ENCODE measurements at regions not wholly inside any gene's neighbourhood (a gene's known extent, or its start where the extent isn't known, plus 50 kb on each side); places are given as distances from the start of the nearest gene placed in this dataset.
"Not testable (repeated sequence)": the region's sequence is repeated elsewhere in the genome, so short reads cannot be mapped to it uniquely, and the experiment has no call there.

DNA sequence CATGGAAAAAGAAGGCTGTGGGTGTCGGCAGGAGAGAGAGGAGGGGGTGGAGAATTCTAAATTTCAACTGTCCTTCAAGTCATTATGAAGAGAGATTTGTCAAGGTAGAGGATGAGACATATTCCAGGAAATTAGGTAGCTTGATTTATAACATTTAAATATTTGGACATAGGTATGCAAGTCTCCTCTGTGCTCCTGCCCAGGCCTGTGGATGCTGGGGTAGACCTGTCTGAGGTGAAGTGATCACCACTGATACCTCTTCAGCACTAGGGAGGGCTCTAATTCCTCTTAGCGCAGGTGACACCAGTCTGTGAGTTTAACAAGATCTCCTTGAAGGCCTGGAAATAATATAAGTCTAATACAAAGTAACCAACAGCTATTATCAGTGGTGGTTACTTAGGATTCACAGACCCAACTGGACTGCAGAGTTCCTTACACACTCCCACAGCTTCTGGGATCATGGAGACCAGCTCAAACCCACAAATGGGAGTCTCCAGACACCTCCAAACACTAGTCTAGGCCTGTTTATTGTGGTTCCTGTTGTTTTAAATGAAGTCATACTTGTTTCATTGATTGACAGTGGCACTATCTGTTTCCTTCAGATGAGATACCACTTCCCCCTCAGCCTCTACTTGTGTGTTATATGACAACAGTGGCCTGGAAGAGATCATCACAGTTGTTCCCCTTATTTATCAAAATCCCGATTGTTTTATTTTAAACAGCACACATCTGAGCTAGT lies 104.1 kb upstream of the ITPRID2 start:
- peak overlapping the region; percentile 98 for H3K27ac ChIP-seq
- DNase-seq (ENCODE audit: low read depth, low spot score) = peak; percentile 76

DNA sequence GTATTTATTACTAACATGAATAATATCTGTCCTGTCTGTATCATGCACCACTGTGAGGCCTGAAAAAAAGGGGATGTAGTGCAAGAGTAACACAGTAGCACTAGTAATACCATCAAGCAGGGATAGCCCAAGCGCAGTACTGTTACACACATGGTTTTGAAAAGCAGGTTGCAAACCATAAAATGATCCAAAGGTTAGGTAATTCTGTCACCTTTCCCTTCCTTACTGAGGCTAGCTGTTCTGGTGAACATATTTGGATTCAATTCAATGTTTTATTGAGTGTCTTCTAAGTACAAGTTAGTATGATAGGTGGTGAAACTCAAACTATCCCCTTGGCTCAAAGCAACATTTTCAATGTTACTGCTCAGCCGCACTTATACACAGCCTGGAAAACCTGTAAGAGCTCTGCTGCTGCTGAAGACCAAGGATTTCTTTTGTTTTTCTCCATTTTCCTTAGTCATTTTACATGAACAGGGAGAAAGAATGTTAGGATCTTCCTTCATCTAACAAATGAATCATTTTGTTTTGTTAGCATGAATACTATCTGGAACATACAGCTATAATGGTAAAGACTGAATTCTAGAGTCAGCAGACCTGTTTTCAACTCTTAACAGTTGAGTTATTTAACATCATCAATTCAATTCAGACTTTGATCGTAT lies 102.5 kb upstream of the ITPRID2 start:
- peak overlapping the region; percentile 98 for H3K27ac ChIP-seq

DNA sequence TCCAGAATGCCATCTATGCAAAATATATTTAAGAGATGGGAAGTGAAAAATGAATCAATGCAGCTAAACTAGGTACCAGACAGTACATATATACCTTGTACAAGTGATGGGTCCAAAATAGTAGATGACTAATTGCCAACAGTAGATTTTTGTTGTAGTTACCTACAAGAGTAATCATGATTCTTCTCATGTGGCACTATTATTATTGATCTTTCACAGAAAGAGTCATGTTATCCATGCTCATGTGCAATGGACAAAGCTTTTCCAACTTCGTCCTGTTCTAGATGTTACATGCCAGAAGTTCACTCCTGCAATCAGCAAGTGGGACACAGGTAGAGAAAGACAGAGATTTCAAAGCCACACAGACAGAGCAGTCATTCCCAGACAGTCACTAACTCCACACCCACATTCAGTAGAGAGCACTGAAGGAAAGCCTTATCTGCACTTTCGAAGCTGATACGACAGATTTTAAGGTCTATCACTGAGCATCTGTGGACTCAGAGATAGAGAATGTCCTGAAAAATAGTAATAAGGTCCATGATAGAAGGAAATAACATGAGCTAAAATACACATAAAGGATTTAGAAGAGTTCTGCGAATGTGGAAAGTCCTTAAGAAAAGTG lies 101.6 kb upstream of the ITPRID2 start:
- peak overlapping the region; percentile 98 for H3K27ac ChIP-seq
- no peak for DNase-seq (ENCODE audit: low read depth, low spot score)

More for the DNA sequence above, 102.5 kb upstream of the ITPRID2 start:
- DNase-seq (ENCODE audit: low read depth, low spot score) = no peak

DNA sequence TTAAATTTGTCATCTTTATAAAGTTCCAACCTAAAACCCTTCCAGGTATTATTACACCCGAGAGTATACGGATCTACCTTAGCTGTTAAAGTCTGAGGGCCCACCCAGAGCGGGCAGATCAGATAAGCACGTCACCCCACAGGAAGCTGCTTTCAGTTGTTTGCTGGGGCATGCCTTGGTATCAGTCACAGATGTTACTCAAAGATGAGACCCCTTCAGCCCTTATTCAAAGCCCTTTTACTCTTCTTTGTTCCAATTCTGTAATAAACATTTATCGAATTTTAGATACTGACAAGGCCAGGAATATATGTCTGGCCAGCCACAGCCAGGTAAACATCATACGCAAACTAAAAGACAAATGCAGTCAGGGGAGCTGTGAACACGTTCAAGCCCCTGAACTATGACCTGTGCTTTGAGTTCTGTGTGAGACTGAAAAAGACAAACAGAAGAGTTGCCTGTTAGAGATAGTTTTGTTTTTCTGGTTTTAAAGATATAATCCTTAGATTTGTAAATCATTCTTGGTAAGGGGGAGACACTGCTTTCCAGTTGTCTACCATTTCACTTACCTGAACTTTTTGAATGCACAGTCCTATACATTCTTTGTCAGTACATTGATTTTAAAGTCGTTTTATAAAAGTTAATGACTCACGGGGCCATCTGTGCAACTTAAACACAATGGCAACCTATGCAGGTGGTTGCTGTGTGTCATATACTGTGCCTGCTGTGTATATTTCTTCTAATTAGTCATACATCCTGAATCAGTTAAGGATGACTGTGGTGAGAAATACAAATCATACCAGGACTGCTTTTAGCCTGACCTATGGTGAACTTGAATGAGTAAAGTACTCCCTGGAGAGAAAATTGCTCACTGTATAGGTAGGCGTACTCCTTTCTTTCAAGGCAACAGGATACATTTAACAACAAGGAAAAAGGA lies 100.5 kb upstream of the ITPRID2 start:
- peak; percentile 99 for DNase-seq (ENCODE audit: low read depth, low spot score)

DNA sequence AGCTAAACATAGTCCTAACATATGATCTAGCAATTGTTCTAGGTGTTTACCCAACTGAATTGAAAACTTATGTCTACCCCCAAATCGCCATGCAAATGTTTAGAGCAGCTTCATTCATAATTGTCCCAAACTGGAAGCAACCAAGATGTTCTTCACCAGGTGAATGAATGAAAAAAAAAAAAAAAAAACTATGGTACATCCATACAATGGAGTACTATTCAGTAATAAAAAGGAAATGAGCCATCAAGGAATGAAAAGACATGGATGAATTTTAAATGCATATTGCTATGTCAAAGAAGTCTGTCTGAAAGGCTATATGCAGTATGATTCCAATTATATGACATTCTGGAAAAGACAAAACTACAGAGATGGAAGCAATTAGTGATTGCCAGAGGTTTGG lies 98.6 kb upstream of the ITPRID2 start:
- DNase-seq (ENCODE audit: low read depth, low spot score) = no peak
- no peak overlapping the region for H3K27ac ChIP-seq

More for the DNA sequence above, 100.5 kb upstream of the ITPRID2 start:
- H3K27ac ChIP-seq = peak overlapping the region; percentile 98

DNA sequence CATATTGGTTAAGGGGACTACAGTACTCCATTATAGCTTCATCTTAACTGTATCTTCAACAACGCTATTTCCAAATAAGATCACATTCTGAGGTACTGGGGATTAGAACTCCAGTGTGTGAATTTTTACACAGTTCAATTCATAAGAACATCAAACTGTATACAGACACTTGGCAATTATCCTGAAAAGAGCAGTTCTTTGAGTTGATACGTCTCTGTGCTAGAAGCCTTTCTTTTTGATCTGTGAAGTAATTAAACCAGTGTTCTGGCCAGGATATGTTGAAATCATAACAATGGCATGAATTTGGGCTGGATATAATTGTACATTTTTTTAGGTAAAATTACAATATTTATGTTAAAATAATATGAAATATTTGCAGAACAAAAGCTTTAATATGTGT lies 93.5 kb upstream of the ITPRID2 start:
- H3K27ac ChIP-seq = no peak overlapping the region
- no peak for DNase-seq (ENCODE audit: low read depth, low spot score)

DNA sequence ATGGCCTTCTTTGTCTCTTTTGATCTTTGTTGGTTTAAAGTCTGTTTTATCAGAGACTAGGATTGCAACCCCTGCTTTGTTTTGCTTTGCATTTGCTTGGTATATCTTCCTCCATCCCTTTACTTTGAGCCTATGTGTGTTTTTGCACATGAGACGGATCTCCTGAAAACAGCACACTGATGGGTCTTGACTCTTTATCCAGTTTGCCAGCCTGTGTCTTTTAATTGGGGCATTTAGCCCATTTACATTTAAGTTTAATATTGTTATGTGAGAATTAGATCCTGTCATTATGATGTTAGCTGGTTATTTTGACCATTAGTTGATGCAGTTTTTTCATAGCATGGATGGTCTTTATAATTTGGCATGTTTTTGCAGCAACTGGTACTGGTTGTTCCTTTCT lies 89.2 kb upstream of the ITPRID2 start:
- not testable (repeated sequence) for DNase-seq (ENCODE audit: low read depth, low spot score); H3K27ac ChIP-seq

DNA sequence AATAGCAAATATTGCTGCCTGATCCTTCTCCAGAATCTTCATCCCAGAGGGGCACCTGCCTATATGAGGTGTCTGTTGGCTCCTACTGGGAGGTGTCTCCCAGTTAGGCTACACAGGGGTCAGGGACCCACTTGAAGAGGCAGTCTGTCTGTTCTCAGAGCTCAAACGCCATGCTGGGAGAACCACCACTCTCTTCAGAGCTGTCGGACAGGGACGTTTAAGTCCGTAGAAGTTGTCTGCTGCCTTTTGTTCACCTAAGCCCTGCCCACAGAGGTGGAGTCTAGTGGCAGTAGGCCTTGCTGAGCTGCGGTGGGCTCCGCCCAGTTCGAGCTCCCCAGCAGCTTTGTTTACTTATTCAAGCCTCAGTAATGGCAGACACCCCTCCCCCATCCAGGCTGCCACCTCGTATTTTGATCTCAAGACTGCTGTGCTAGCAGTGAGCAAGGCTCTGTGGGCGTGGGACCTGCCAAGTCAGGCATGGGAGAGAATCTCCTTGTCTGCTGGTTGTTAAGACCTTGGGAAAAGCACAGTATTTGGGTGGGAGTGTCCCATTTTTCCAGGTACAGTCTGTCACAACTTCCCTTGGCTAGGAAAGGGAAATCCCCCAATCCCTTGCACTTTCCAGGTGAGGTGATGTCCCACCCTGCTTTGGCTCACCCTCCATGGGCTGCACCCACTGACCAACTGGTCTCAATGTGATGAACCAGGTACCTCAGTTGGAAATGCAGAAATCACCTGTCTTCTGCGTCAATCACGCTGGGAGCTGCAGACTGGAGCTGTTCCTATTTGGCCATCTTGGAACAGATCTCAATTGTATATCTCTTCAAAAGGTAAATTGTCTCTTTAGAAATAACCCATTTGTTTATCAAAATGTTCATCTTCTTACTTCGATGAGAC lies 87.4 kb upstream of the ITPRID2 start:
- DNase-seq (ENCODE audit: low read depth, low spot score); H3K27ac ChIP-seq: not testable (repeated sequence)

DNA sequence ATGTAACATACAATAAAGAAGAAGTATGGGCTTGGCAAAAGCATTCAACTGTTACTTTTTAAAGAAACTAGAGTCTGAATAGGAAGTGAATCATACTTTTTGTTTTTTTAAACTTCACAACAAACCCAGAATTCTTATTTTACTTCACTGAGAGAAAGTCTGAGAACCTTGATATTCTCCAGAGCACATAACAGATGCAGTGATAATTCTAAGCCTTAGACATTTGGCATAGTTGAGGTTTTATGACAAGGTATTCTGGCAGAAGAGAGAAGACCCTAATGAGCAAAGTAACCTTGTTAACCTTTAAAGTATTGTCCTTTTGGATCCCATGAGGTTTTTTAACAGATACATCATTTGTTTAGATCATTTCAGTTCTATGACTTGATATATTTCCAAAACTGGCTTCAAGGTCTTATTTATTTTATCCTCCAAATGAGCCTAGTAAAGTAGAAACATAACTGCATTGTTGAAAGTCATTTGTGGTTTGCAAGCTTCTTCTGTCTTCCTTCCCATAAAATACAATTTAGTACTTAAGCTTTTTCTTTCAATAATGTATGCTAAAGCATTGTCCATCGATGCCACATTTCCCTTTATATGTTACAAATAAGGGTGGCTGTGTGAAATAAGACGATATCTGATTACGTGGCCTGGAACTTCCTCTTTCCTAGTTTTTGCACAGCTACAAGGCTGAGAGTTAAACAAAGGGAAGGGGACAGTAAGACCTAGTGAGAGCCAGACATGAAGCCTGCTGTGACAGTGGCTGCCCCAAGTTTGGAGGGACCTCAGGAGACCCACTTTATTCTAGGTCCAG lies 86.1 kb upstream of the ITPRID2 start:
- no peak overlapping the region for H3K27ac ChIP-seq
- no peak for DNase-seq (ENCODE audit: low read depth, low spot score)

DNA sequence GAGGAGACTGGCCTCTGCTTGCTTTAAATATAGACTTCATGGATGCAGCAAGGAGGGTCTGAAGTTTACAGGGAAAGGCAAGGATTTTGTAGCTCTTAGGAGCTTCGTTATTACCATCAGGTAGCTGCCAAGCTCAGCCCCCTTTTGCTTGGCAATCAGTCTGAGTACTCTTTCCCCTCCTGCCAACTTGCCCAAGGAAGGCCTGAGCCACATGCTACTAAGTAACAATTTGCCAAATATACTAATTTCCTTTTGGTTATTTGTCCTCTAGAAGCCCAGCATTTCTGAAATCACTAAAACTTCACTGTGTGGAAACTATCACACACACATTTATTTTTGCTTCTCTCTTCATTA lies 85.5 kb upstream of the ITPRID2 start:
- DNase-seq (ENCODE audit: low read depth, low spot score) = no peak
- H3K27ac ChIP-seq = no peak overlapping the region

DNA sequence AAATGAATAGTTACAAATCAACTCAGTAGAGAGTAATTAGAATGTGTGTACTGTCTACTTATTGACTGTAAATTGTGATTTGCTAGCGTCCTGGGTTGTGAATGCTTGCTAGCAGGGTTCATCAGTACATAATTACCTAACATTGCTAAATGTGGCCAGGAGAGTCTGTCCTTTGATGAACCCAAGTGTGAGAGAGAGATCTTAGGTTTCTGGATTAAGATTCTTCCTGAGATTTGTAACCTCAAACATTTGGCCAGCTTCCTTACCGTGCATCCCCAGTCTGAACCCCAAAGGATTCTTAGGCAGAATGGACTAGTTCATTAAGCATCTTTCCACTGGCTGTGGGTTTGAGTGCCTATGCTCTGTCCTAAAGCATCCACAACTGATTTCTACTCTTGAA lies 84.0 kb upstream of the ITPRID2 start:
- no peak overlapping the region for H3K27ac ChIP-seq
- no peak for DNase-seq (ENCODE audit: low read depth, low spot score)

DNA sequence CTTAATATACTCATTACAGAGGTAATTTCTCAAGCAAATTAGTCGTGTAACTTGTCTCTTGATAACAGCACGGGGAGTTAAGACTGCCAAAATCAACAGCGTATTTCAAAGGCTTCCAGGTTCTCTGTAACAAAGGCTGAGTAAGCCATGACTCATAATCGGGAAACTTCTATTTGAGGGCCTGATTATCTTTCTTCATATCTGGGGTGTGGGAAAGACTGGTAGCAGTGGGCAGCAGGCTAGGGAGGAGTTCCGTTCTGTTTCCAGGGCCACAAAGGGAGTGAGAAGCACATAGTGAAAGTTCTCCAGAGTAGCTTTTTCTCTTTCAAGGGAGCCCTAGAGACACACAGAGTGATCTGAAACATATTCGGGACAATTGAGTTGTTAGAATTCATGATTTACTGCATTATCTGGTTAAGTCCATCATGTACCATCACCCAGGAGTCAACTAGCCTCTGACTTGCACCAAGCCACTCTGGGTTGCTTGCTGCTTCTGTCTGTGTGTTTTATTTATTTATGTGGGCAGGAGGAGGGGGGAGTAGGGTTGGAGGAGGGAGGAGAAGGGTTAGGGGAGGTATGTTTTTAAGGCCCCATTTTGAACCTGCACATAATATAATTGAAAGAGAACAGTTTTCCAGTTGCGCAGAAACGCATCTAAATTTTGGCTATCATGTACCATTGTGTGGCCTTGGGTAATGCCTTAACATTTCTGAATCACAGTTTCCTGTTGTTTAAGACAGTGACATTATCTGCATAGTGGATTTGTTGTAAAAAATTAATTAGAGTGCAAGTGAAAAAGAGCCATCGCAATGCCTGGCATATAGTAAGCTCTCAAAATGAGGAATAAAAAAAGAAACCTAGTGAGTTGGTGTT lies 80.5 kb upstream of the ITPRID2 start:
- H3K27ac ChIP-seq = peak overlapping the region; percentile 69
- peak; percentile 80 for DNase-seq (ENCODE audit: low read depth, low spot score)

DNA sequence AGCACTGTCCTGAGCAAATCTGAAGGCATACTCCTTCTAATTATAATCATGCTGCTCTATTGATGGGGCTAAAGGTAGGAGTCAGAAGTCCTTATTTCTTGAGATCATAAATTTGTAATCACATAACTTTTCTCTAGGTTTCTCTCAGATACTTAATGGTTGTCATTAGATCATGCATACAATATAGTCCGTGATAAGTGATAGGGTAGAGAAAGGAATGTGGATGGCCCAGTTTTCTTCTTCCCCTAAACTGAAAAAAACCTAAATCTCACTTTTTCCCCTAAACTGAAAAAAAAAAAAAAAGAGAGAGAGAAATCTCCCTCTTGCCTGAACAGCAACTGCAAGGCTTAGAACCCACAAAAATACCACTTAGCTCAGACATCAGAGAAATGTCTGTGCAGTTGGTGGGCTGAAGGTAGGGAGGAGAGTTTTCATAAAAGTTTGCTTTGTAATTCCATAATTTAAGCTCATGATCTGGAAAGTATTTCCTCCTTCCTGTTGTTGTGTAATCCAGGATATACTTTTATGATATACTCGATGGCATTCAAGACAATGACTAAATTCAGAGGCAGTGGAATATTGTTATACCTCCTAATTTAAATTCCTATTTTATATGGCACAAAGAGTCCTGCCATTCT lies 79.3 kb upstream of the ITPRID2 start:
- no peak for DNase-seq (ENCODE audit: low read depth, low spot score)
- H3K27ac ChIP-seq = peak overlapping the region; percentile 69

DNA sequence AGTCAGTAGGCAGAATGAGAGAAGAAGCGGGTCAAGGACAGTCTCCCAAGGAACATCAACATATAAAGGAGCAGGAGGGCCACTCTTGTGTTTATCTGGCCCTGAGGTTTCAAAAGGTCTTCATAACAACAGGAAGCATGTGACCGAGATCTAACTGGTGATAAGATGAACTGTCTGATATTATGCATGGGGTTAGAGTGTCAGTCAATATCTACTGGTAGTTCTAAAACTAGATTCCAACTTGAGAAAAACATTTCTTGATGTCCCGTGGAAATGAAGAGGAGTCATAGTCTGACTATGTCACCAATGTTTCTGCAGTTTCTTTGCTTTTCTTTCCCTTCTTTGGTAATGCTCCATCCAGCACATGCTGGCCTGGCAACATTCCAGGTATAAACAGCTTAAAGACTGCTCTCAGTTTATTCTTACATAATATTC lies 77.5 kb upstream of the ITPRID2 start:
- no peak overlapping the region for H3K27ac ChIP-seq
- DNase-seq (ENCODE audit: low read depth, low spot score) = no peak

DNA sequence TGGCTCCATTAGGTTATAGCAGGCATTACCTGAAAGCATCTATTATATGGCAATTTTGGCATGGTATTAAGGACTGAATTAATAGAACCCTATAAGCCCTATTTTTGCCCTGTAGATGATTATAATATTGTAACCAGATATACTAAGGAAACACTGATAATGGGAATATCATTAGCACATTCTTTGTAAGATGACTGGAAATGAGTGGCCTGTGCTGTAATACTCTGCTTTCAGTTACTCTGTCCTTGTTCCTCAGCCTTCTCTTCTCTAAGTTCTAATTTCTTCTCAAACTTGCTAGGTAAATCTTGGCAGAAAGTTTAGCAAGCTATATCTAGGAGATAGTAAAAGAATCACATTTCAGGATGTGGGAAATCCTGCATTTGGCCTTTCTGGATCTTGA lies 74.0 kb upstream of the ITPRID2 start:
- no peak overlapping the region for H3K27ac ChIP-seq
- no peak for DNase-seq (ENCODE audit: low read depth, low spot score)

DNA sequence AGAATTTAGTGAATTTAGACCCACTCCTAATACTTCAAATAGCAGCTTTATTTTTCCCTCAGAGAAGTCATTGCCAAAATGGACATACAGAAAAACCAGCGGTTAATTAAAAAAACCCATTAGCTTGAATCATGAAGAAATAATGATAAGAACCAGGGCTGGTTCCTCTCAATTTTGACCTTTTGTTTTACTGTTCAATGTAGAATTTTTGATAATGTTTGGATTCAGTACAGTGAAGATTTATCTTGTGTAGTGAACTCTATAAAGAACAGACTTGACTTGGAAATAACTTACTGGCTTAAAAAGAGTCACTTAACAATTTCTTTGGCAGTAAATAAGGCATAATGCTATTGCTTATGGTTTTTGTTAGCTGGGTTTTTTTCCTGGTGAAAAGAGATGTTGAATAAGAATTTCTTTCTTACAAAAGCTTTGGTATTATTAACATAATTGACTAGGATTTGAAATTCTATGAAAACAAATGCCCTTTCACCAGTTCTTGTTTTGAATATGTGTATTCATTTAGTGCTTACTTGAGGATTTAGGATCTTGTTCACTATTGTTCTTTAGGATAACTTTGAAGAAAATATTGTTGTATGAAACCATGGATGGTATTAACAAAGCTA lies 73.4 kb upstream of the ITPRID2 start:
- no peak for DNase-seq (ENCODE audit: low read depth, low spot score)
- no peak overlapping the region for H3K27ac ChIP-seq

DNA sequence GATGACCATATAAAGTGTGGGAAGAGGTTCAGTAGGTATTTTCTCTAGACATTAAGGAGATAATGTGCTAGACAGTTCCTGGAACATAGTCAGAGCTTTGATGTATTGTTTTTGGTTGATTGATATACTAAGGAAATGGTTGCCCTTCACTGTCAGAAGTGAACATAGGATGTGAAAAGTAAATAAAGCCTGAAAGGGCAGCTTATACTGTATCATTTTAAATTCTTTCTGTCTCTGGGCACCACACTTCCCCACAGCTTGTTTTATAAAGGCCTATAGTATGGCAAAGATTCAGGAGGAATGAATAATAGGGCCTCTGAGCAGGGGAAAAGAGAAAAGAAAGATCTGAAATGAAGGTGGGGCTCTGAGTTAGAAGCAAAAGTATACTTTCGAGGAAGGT lies 72.7 kb upstream of the ITPRID2 start:
- no peak overlapping the region for H3K27ac ChIP-seq
- no peak for DNase-seq (ENCODE audit: low read depth, low spot score)
